HEK293 (cell line): ENCODE measurements at regions not wholly inside any gene's neighbourhood (a gene's known extent, or its start where the extent isn't known, plus 50 kb on each side); places are given as distances from the start of the nearest gene placed in this dataset.
A peak's percentile ranks its signal among the peaks of the same experiment; 100 is the strongest.

ENCODE experiments used
- CTCF ChIA-PET: fragments of 350-600 bp; formaldehyde crosslinking; extraction: SDS; loops from one replicate; lab custom pipeline; 2021; ENCODE audit warnings: antibody characterized with exemption; lab: Yijun Ruan, JAX
- POLR2A ChIA-PET: fragments of 300-600 bp; formaldehyde crosslinking; extraction: SDS; loops from one replicate; lab custom pipeline; 2020; ENCODE audit warnings: antibody characterized with exemption, inconsistent platforms; lab: Yijun Ruan, JAX
- H3K27ac ChIP-seq: fragments of 200-500 bp; sonication (Bioruptor generic); 2 replicates; pipeline ENCODE4 v1.5.1; 2014; ENCODE audit warnings: low read depth, low read length, control low read depth, inconsistent platforms; ENCODE audit errors: extremely low read depth
- H3K36me3 ChIP-seq, 2 experiments: fragments of 200-500 bp in 1 of 2; sonication (Bioruptor generic) in 1 of 2; 1 replicate in 1 of 2; 2 replicates in 1 of 2; pipeline ENCODE4 v1.5.1; 2014 to 2017; ENCODE audit warnings: inconsistent platforms in 2 of 2, low read length in 2 of 2; ENCODE audit not compliant: control insufficient read depth in 2 of 2, insufficient read depth in 1 of 2
- H3K4me1 ChIP-seq: fragments of 200-500 bp; sonication (Bioruptor generic); 2 replicates; pipeline ENCODE4 v1.5.1; 2014; ENCODE audit warnings: mild to moderate bottlenecking, low read length, inconsistent platforms; ENCODE audit not compliant: control insufficient read depth, insufficient read depth
- H3K4me3 ChIP-seq: 2 replicates; pipeline ENCODE4 v1.5.1; 2011; ENCODE audit warnings: low read depth, mild to moderate bottlenecking, control low read depth, low read length, moderate library complexity
- H3K9me3 ChIP-seq: fragments of 200-500 bp; sonication (Bioruptor generic); 2 replicates; pipeline ENCODE4 v1.5.1; 2014; ENCODE audit warnings: low read depth, low read length, inconsistent platforms; ENCODE audit not compliant: control insufficient read depth, insufficient read depth
- EGR2 ChIP-seq: fragments of 450-650 bp; formaldehyde crosslinking; IDR thresholded peaks from 2 replicates; pipeline ENCODE4 v1.5.1; 2016; ENCODE audit warnings: low read depth, missing biosample characterization, missing genetic modification characterization
- GLIS1 ChIP-seq: fragments of 450-650 bp; formaldehyde crosslinking; IDR thresholded peaks from 2 replicates; pipeline ENCODE4 v1.5.1; 2016; ENCODE audit warnings: missing biosample characterization, missing genetic modification characterization
- HOXD13 ChIP-seq: sonication (generic); formaldehyde crosslinking; IDR thresholded peaks from 2 replicates; pipeline ENCODE4 v1.8.0; 2022; ENCODE audit warnings: missing genetic modification reagents, borderline replicate concordance
- KLF7 ChIP-seq: fragments of 450-650 bp; formaldehyde crosslinking; IDR thresholded peaks from 2 replicates; pipeline ENCODE4 v1.5.1; 2016; ENCODE audit warnings: missing biosample characterization, missing genetic modification characterization, borderline replicate concordance
- KLF9 ChIP-seq: fragments of 450-650 bp; formaldehyde crosslinking; IDR thresholded peaks from 2 replicates; pipeline ENCODE4 v1.5.1; 2016; ENCODE audit warnings: missing biosample characterization, missing genetic modification characterization, low read depth
- PRDM1 ChIP-seq: fragments of 450-650 bp; formaldehyde crosslinking; IDR thresholded peaks from 2 replicates; pipeline ENCODE4; 2016; ENCODE audit warnings: missing biosample characterization, missing genetic modification characterization
- SP3 ChIP-seq: fragments of 450-650 bp; formaldehyde crosslinking; IDR thresholded peaks from 2 replicates; pipeline ENCODE4 v1.5.1; 2016; ENCODE audit warnings: missing biosample characterization, missing genetic modification characterization
- SP7 ChIP-seq: fragments of 450-650 bp; formaldehyde crosslinking; IDR thresholded peaks from 2 replicates; pipeline ENCODE4 v1.5.1; 2016; ENCODE audit warnings: missing biosample characterization, missing genetic modification characterization
- TRIM28 ChIP-seq: IDR thresholded peaks from 2 replicates; pipeline ENCODE4 v1.6.1; 2011; ENCODE audit warnings: low read length, control low read depth, borderline replicate concordance
- YY2 ChIP-seq: fragments of 450-650 bp; formaldehyde crosslinking; IDR thresholded peaks from 2 replicates; pipeline ENCODE4 v1.5.1; 2016; ENCODE audit warnings: missing biosample characterization, missing genetic modification characterization
- ZBTB17 ChIP-seq: fragments of 450-650 bp; formaldehyde crosslinking; IDR thresholded peaks from 2 replicates; pipeline ENCODE4 v1.5.1; 2016; ENCODE audit warnings: missing biosample characterization, missing genetic modification characterization
- ZBTB20 ChIP-seq: fragments of 450-650 bp; formaldehyde crosslinking; IDR thresholded peaks from 2 replicates; pipeline ENCODE4 v1.5.1; 2016; ENCODE audit warnings: missing biosample characterization, missing genetic modification characterization
- ZBTB21 ChIP-seq: fragments of 450-650 bp; formaldehyde crosslinking; IDR thresholded peaks from 2 replicates; pipeline ENCODE4 v1.5.1; 2017; ENCODE audit warnings: missing biosample characterization, missing genetic modification characterization
- ZBTB48 ChIP-seq: fragments of 450-650 bp; formaldehyde crosslinking; IDR thresholded peaks from 2 replicates; pipeline ENCODE4 v1.5.1; 2016; ENCODE audit warnings: missing biosample characterization, missing genetic modification characterization
- ZBTB8A ChIP-seq: fragments of 450-650 bp; formaldehyde crosslinking; IDR thresholded peaks from 2 replicates; pipeline ENCODE4 v1.5.1; 2016; ENCODE audit warnings: missing biosample characterization, missing genetic modification characterization
- ZFHX2 ChIP-seq: fragments of 450-650 bp; formaldehyde crosslinking; conservative IDR thresholded peaks from 2 replicates; pipeline ENCODE4 v1.5.1; 2016; ENCODE audit warnings: missing biosample characterization, missing genetic modification characterization
- ZNF138 ChIP-seq: fragments of 450-650 bp; formaldehyde crosslinking; IDR thresholded peaks from 2 replicates; pipeline ENCODE4 v1.5.1; 2016; ENCODE audit warnings: missing biosample characterization, missing genetic modification characterization, borderline replicate concordance
- ZNF174 ChIP-seq: fragments of 450-650 bp; formaldehyde crosslinking; IDR thresholded peaks from 2 replicates; pipeline ENCODE4 v1.5.0; 2017; ENCODE audit warnings: missing biosample characterization, mild to moderate bottlenecking, missing genetic modification characterization
- ZNF24 ChIP-seq: fragments of 450-650 bp; formaldehyde crosslinking; IDR thresholded peaks from 2 replicates; pipeline ENCODE4 v1.5.1; 2016; ENCODE audit warnings: missing biosample characterization, missing genetic modification characterization
- ZNF311 ChIP-seq: fragments of 450-650 bp; formaldehyde crosslinking; IDR thresholded peaks from 2 replicates; pipeline ENCODE4 v1.5.1; 2017; ENCODE audit warnings: missing biosample characterization, missing genetic modification characterization, borderline replicate concordance
- ZNF366 ChIP-seq: fragments of 450-650 bp; formaldehyde crosslinking; conservative IDR thresholded peaks from 2 replicates; pipeline ENCODE4 v1.5.1; 2016; ENCODE audit warnings: missing biosample characterization, missing genetic modification characterization
- ZNF830 ChIP-seq: fragments of 450-650 bp; IDR thresholded peaks from 2 replicates; pipeline ENCODE4 v1.5.0; 2018; ENCODE audit warnings: missing biosample characterization, missing genetic modification characterization, low read depth, mild to moderate bottlenecking, moderate library complexity
- ZNF843 ChIP-seq: fragments of 450-650 bp; formaldehyde crosslinking; IDR thresholded peaks from 2 replicates; pipeline ENCODE4 v1.5.1; 2016; ENCODE audit warnings: missing biosample characterization, missing genetic modification characterization
- TF ChIP-seq, protein P1 (sequence below): fragments of 450-650 bp; formaldehyde crosslinking; IDR thresholded peaks from 2 replicates; pipeline ENCODE4 v1.5.1; 2016; ENCODE audit warnings: missing biosample characterization, missing genetic modification characterization
- TF ChIP-seq, protein P2 (sequence below): fragments of 450-650 bp; IDR thresholded peaks from 2 replicates; pipeline ENCODE4 v1.5.1; 2018; ENCODE audit warnings: missing biosample characterization, missing genetic modification characterization
- TF ChIP-seq, protein P3 (sequence below): fragments of 450-650 bp; formaldehyde crosslinking; IDR thresholded peaks from 2 replicates; pipeline ENCODE4 v1.5.1; 2016; ENCODE audit warnings: missing biosample characterization, missing genetic modification characterization, low read depth
- TF ChIP-seq, protein P4 (sequence below): fragments of 450-650 bp; formaldehyde crosslinking; IDR thresholded peaks from 2 replicates; pipeline ENCODE4 v1.5.1; 2017; ENCODE audit warnings: missing biosample characterization, missing genetic modification characterization
- TF ChIP-seq, protein P5 (sequence below): fragments of 450-650 bp; formaldehyde crosslinking; IDR thresholded peaks from 2 replicates; pipeline ENCODE4 v1.5.1; 2016; ENCODE audit warnings: missing biosample characterization, missing genetic modification characterization

DNA sequence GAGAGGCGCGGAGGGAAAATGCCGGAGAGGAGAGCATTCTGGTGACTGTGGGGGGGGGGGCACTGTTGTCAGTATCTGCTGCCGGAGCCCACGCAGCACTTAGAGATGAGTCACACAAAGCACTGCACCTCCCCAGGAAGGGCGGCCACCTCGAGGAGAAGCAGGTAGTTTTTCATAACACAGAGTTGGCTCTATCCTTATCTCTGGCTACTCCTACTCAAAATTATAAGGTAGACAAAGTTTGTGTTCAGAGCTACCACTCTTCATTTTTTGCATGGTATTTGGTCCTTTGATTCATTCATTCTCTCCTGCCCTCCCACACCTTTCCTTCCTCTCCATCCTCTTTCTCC is 76.2 kb upstream of the SCOC start (continued):
- no peak for TF ChIP-seq ZBTB8A (tag by site-specific recombination)
- TF ChIP-seq GLIS1 (tag by site-specific recombination): peak; percentile 58
- TF ChIP-seq, protein P1, sequence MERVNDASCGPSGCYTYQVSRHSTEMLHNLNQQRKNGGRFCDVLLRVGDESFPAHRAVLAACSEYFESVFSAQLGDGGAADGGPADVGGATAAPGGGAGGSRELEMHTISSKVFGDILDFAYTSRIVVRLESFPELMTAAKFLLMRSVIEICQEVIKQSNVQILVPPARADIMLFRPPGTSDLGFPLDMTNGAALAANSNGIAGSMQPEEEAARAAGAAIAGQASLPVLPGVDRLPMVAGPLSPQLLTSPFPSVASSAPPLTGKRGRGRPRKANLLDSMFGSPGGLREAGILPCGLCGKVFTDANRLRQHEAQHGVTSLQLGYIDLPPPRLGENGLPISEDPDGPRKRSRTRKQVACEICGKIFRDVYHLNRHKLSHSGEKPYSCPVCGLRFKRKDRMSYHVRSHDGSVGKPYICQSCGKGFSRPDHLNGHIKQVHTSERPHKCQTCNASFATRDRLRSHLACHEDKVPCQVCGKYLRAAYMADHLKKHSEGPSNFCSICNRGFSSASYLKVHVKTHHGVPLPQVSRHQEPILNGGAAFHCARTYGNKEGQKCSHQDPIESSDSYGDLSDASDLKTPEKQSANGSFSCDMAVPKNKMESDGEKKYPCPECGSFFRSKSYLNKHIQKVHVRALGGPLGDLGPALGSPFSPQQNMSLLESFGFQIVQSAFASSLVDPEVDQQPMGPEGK: peak; percentile 67
- TF ChIP-seq, protein P2, sequence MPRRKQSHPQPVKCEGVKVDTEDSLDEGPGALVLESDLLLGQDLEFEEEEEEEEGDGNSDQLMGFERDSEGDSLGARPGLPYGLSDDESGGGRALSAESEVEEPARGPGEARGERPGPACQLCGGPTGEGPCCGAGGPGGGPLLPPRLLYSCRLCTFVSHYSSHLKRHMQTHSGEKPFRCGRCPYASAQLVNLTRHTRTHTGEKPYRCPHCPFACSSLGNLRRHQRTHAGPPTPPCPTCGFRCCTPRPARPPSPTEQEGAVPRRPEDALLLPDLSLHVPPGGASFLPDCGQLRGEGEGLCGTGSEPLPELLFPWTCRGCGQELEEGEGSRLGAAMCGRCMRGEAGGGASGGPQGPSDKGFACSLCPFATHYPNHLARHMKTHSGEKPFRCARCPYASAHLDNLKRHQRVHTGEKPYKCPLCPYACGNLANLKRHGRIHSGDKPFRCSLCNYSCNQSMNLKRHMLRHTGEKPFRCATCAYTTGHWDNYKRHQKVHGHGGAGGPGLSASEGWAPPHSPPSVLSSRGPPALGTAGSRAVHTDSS (tag by site-specific recombination): peak; percentile 35; the same call in 1 of the 2 replicates
- TF ChIP-seq TRIM28: no peak
- TF ChIP-seq HOXD13 (CRISPR knock-in tag): no peak
- no peak for TF ChIP-seq SP3
- TF ChIP-seq SP7 (tag by site-specific recombination): peak; percentile 92
- TF ChIP-seq PRDM1 (tag by site-specific recombination): peak; percentile 50
- no peak for TF ChIP-seq ZNF138 (tag by site-specific recombination)
- no peak for TF ChIP-seq ZNF311 (tag by site-specific recombination)
- no peak for TF ChIP-seq YY2 (tag by site-specific recombination)
- TF ChIP-seq ZNF174: no peak

DNA sequence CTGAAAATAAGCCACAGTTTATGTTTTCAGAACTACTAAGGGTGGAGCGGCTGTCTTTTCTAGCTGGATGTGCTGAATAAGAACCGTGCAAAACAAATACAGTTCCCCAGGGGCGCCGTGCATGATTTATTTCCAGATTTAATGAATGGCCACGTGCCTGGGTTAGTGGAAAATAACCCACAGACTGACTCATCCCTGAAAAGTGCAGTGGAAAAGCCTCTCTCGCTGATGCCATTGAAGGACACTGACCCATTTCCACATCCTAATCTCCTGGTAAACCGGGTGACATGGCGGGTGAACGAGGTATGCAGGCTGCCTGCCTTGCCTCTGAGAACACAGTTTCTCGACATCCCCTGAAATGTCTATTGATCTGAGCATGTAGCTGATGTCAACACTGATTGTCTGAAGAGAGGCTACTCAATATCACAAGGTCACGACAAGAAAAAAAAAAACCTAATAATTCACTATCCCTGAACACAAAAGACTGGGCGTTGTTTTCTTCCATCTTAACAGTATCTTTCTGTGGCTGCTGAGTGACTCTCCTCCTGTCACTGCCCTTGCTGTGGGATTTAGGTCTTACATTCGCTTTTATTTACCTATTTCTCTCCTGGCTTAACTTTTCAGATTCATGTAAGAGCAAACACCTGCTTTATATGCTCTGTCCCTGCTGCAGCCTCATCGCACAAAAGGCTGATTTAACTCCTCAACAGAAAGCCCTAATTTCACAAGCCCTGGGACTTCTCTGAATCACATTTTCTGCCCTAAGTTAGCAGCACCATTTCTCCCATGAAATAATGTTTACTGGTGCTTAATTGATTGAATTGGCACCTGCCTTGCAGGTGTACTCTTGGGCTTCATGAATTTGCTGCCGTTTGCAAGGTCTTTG is 76.9 kb upstream of the SCOC start:
- Histone ChIP-seq H3K4me3 (peak overlapping the region; percentile 18), H3K4me1 (no peaks in the 10 kb centered on the region), H3K9me3 (no peaks in the 10 kb centered on the region), H3K27ac (no peak overlapping the region), H3K36me3 (no peaks in the 10 kb centered on the region)
- CTCF ChIA-PET: no interaction called here
- POLR2A ChIA-PET: interaction anchor here (0.6 kb wide), 1 partner anchor 9 kb away, joined by 3 read pairs; no protein-coding TSS in a partner anchor
- TF ChIP-seq KLF7 (tag by site-specific recombination) (no peak), ZBTB21 (tag by site-specific recombination) (0 out of 2 replicates have a peak, but pooled peaks have one; percentile 29), YY2 (tag by site-specific recombination) (0 out of 2 replicates have a peak, but pooled peaks have one; percentile 55), ZNF830 (no peak), ZBTB17 (peak; percentile 49; the same call in 1 of the 2 replicates), ZNF366 (tag by site-specific recombination) (peak; percentile 49; the same call in 1 of the 2 replicates), ZFHX2 (tag by site-specific recombination) (peak; percentile 16; the same call in 1 of the 2 replicates), ZNF24 (tag by site-specific recombination) (peak; percentile 73), ZBTB48 (tag by site-specific recombination) (peak; percentile 77; the same call in 1 of the 2 replicates), KLF9 (tag by site-specific recombination) (no peak), ZNF843 (tag by site-specific recombination) (peak; percentile 42), ZBTB20 (tag by site-specific recombination) (peak; percentile 68; the same call in 1 of the 2 replicates), EGR2 (tag by site-specific recombination) (no peak), TRIM28 (peak; percentile 17; the same call in 1 of the 2 replicates)
- TF ChIP-seq, protein P3, sequence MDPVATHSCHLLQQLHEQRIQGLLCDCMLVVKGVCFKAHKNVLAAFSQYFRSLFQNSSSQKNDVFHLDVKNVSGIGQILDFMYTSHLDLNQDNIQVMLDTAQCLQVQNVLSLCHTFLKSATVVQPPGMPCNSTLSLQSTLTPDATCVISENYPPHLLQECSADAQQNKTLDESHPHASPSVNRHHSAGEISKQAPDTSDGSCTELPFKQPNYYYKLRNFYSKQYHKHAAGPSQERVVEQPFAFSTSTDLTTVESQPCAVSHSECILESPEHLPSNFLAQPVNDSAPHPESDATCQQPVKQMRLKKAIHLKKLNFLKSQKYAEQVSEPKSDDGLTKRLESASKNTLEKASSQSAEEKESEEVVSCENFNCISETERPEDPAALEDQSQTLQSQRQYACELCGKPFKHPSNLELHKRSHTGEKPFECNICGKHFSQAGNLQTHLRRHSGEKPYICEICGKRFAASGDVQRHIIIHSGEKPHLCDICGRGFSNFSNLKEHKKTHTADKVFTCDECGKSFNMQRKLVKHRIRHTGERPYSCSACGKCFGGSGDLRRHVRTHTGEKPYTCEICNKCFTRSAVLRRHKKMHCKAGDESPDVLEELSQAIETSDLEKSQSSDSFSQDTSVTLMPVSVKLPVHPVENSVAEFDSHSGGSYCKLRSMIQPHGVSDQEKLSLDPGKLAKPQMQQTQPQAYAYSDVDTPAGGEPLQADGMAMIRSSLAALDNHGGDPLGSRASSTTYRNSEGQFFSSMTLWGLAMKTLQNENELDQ (tag by site-specific recombination): no peak
- TF ChIP-seq, protein P4, sequence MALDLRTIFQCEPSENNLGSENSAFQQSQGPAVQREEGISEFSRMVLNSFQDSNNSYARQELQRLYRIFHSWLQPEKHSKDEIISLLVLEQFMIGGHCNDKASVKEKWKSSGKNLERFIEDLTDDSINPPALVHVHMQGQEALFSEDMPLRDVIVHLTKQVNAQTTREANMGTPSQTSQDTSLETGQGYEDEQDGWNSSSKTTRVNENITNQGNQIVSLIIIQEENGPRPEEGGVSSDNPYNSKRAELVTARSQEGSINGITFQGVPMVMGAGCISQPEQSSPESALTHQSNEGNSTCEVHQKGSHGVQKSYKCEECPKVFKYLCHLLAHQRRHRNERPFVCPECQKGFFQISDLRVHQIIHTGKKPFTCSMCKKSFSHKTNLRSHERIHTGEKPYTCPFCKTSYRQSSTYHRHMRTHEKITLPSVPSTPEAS (tag by site-specific recombination): no peak
- TF ChIP-seq, protein P5, sequence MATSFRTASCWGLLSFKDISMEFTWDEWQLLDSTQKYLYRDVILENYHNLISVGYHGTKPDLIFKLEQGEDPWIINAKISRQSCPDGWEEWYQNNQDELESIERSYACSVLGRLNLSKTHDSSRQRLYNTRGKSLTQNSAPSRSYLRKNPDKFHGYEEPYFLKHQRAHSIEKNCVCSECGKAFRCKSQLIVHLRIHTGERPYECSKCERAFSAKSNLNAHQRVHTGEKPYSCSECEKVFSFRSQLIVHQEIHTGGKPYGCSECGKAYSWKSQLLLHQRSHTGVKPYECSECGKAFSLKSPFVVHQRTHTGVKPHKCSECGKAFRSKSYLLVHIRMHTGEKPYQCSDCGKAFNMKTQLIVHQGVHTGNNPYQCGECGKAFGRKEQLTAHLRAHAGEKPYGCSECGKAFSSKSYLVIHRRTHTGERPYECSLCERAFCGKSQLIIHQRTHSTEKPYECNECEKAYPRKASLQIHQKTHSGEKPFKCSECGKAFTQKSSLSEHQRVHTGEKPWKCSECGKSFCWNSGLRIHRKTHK (tag by site-specific recombination): no peak
